GM21619 (cell line): ENCODE measurements at regions not wholly inside any gene's neighbourhood (a gene's known extent, or its start where the extent isn't known, plus 50 kb on each side); places are given as distances from the start of the nearest gene placed in this dataset.

ENCODE experiments used
- ATAC-seq: cut with Tn5 transposase; IDR thresholded peaks from one replicate; pipeline ENCODE4 v1.9.1; 2021; ENCODE audit not compliant: unreplicated experiment

DNA sequence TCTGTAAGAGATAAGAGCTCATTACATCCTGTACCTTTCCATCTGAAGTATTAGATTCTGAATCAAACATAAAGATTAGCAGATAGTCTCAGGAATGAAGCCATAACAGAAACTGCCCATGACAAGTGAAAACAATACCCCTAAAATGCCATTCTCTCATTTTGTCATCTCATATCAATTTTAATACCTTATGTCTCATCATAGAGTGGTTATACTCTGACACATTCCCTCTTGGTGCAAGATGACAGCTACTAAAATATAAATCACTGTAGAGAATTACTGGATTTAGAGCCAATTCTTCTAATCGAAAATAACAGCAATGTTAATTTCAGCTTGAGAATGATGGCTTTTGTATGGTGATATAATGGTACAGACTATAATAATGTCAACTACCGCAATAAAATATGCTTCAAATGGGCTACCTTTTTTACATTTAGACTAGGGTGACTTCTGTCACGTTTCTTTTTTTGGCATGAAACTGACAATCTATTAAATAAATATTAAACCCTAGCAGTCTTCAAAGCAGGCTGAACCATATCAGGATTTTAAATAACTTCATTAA, 125.1 kb upstream of the ITGA4 start:
- ATAC-seq = no peak

DNA sequence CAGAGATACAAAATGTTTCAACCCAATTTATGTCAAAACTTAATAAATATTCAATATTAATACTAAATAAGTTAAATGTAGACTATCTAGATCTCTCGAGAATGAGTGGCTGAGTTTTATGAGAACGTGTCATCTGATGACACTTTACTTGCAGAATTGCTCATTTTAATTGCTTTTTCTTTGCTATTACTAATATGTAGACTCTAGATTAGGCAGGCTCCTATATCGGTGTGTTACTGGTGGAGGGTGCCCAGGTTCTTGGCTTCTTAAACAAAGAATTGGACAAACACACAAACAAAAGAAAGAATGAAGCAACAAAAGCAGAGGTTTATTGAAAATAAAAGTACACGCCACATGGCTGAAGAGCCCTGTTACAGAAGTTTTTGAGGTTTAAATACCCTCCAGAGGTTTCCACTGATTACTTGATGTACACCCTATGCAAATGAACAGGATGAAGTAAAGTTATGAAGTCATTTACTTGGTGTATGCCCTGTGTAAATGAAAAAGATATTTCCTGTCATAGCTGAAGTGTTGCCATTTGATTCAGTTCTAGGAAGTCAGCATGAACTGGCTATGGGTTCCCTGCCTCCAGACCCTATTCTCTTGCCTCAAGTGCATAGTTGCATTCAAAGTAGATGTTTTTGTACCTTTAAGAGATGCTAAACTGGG, 122.9 kb upstream of the ITGA4 start:
- ATAC-seq = peak; percentile 72

DNA sequence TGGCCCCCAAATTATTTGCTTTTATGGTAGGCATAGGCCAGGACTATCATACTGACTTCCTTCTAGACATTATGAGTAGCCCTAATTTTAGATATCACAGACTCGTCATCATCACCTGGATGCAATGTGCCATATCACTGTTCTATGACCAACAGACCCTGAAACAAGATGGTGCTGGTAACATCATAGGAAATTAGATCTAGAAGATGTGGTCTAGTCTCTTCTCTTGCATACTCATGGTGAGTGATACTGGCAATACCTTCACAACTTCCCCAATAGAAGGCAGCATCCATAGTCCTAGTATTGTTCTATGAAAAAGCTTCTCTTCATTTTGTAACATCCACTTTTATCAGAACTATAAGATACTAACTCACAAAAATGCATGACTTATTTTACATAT, 116.3 kb upstream of the ITGA4 start:
- ATAC-seq = no peak

DNA sequence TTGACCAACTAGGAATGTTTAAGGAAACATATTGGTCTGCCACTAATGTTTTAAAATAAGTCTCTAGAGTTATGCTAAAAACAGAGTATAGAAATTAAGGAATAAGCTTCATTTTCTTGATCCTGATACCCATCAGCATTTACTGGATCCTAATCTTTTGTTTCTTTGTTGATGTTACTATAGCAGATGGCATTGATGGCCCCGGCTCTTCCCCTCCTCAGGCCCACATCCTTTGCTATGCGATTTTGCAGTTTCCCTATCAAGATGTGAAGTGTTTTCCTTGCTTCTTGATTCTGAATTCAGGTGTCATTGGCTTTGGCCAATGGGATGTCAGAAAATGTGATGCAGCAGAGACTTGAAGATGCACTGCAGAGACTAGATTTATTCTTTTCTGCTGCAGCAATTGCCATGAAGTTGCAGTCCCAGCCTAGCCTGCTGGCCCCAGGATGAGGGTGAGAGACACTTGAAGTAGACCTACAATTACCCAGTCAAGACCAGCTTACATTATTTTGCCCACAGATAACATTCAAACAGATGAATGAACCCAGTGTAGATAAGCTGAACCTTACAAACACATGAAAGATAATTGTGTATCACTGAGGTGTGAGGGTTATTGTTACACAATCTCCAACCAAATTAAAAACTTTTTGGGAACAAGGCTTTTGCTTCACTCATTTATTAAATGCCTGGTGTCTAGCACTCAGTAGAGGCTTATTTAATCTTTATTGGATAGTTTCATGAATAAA, 115.2 kb upstream of the ITGA4 start:
- ATAC-seq = no peak

DNA sequence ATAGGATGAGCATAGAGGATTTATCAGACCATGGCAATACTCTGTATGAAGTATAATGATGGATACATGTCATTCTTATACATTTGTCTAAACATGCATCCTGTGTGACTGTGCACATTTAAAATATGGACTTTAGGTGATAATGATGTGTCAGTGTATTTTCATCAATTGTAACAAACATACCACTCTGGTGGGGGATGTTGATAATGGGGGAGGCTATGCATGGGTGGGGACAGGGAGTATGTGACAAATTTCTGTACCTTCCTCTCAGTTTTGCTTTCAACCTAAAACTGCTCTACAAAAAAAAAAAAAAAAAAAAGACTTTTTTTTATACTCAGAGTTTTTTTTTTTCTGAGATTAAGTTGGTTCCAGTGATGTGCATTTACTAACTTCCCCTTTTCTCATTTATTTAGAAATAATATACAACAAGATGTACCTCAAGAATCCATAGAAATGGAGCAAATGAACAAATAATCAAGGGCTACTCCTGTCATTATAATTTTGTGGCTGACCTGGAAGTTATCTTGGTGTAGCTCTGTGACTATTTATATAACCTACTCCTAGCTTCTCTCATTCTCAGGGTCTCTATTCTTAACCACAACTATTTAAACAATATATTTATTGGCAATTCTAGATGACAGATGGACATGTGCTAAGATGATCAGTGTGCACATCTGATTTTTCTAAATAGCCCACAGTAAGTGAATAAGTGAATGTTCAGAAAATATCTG, 108.9 kb upstream of the ITGA4 start:
- peak; percentile 82 for ATAC-seq

DNA sequence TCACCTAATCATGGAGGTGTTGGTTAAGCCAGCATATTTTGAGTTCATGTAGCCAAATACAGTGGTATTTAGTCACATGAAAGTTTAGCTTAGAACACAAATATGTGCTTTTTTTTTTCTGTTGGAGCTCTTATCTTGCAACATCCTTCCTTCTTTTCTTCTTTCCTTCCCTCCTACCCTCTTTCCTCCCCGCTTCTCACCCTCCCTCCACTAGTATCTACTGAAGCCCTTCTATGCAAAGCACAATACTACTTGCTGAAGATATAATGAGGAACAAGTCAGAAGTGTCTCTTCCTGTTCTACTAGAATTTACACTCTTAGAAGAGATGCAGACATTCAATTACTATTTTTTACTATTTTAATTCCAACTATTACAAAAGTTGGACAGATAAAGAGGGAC, 105.0 kb upstream of the ITGA4 start:
- no peak for ATAC-seq

DNA sequence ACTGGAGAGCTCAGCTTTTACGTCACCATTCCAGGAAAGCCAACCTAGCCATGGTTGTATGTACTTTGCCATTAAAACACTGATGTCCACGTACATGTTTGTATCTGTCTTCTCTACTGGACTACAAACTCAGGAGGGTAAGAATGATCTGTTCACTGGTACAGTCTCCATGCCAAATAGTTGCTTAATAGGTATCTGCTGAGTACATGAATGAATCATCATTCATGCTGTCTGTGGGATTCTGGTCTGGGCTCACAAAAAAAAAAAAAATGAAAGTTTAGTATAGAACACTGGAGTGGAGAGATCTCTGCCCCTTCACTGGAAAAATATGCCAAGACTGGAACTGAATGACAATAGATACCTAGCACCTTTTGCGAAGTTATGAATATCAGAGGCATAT, 102.6 kb upstream of the ITGA4 start:
- ATAC-seq = no peak

DNA sequence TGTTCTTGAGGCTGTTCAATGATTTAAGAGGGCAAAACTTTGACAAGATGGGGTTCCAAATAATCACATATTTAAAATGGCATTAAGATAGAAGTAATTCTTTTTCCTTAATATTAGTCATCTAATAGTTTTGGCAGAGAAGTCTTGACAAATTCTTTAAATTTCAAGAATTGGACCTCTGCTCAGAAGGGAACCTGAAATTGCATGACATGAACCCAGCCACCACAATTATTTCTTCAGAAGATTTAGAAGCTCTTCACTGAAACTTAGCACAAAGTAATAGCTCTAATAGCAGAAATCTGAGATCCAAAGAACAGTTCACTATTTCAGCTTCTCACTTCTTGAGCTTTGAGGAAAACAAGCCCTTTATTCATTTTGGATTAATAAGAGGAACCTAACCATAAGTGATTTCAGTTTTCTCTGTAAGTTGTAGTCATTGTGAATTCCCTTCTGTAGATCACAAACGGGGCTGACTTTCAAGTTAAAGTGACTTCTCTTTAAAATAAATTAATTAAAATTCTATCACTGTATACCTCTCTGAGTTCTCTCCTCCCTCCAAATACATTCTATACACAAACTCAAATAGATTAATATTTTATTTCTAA, 100.6 kb upstream of the ITGA4 start:
- ATAC-seq = no peak

DNA sequence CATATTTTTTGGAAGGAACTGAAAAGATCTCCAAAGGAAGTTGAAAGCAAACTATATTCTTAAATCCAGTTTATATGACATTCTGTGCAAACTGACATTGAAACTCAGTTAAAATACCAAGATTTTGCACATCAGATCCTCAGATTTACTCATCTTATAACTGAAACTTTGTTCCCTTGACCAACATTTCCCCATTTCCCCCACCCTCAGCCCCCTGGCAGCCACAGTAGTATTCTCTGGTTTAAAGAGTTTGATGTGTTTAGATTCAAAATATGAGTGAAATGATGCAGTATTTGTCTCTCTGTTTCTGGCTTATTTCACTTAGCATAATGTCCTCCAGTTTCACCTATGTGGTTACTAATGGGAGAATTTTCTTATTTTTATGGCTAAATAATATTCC, 99.2 kb upstream of the ITGA4 start:
- peak; percentile 56 for ATAC-seq

DNA sequence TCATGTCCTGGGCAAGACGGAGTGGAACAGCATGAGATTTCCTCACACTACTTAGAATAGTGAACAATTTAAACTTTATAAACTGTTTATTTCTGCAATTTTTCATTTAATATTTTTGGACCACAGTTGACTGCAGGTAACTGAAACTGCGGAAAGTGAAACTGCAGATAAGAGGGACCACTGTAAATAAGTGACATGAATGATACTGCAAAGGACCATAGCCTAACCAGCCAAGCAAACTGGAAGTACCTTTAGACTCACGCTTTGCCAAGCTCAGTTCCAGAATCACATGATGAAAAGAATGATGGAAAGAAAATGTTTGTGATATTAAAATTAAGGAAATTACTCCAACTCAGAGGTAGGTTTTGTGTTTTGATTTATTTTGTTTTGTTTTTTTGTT, 94.6 kb upstream of the ITGA4 start:
- ATAC-seq = no peak

DNA sequence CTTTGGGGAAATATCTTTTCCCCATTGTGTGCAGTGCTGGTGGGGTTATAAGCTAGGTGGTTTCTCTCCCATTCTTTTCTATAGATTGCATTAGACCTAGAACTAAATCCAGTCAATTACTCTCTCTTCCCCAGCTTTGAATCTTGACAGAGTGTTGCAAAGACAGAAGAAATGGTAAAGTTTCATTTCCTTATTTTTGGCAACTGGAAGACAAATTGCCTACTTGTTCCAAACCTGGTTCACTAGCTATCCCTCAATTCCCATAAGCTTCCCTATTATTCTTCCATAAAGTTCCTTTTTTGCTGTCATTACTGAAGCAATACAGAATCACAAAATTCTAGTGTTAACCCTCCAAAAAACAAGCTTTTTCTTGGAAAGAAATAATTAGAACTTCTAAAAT, 94.0 kb upstream of the ITGA4 start:
- ATAC-seq = no peak

DNA sequence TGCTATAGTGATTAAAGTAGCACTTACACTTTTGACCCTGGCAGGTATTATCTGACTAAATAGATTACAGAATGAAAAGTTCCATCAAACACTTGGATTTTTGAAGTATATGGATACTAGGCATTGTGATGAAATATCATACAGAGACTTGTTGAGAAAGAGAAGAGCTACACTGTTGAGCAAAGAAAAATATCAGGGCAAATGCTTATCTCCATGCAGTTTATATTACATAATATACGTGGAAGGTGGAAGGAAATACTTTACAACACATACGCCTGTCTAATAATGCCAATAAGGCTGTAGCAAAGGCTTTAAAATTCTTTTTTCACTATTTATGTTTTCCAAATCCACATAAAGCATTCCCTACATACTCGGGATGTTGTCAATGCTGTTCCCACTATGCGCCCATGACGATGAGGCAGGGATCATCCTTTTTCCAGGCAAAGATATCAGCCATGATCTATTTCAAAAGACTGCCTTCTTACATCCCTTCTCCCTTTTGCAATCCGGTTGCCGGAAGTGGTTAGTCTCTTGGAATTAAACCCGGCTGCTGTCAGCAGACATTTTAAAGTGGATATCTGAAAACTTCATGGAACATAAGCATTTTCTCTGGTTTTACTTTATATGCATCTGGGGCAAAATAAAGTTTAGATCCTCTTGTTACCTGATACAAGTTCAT, 92.6 kb upstream of the ITGA4 start:
- ATAC-seq = no peak

DNA sequence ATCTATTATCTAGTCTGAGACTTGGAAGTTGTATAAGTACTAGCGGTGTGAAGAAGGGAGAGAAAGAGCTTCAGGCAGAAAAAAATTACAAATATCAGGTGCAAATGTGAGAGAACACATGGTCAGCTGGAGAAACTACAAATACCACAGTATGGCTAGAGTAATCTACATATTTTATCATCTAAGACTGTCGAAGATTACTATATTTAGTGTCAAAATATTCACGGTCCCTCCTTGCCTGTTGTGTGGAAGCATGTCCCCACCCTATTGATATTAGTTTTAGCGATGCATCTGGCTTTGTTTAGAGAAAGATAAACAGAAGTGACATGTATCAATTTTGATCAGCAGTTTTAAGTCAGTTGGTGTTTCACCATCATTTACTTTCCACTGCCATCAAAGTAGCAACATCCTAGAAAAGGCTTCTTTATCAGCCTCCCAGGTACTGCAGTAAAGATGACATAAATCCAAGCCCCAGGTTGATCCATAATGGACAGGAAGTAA, 90.5 kb upstream of the ITGA4 start:
- ATAC-seq = no peak

DNA sequence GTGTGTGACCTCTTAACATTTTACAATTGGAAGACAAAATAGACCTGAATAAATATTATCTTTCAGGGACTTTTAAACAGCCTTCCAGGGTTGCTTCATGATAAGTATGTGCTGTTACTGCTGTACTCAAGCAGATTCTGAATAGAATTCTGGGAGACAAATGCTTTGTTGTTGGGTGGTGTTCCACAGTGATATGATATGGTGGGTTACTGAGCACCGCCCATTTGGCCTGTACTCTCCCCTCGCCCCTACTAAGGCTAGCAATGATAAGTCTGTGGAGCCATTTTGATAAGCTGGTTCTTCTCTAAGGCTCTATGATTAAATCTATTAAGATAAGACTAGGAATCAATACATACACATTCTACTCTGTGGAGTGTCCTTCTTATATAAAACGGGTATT, 89.8 kb upstream of the ITGA4 start:
- no peak for ATAC-seq

DNA sequence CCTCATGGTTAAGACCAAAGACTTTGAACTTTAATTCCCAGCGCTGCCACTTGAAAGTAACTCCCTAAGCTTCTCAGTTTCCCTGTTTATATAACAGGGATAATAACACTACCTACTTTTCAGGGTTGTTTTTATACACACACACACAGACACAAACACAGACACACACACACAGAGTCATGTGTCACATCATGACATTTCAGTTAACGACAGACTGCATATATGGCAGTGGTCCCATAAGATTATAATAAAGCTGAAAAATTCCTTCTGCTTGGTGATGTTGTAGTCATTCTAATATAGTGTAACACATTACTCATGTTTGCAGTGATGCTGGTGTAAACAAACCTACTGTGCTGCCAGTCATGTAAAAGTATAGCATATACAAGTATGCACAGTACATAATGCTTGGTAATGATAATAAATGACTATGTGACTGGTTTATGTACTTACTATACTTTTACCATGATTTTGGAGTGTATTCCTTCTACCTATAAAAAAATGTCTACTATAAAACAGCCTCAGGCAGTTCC, 89.2 kb upstream of the ITGA4 start:
- no peak for ATAC-seq

DNA sequence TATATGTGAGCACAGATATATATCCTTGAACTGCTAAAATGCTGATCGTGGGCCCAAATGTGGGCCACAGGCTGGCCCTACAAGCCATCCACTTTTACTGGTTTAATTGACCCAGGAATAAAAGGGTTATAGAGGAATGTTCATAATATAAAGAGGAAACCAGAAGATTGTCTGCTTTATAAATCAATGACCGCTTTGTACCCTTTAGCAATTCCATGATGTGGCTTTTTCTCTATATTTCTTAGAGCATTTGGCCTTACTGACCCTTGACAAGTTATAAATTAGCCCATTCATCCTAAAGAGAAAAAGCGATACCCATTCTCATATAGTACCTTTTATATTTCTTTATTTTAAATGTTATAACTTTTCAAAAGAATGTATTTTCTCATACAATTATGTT, 87.1 kb upstream of the ITGA4 start:
- ATAC-seq = no peak

DNA sequence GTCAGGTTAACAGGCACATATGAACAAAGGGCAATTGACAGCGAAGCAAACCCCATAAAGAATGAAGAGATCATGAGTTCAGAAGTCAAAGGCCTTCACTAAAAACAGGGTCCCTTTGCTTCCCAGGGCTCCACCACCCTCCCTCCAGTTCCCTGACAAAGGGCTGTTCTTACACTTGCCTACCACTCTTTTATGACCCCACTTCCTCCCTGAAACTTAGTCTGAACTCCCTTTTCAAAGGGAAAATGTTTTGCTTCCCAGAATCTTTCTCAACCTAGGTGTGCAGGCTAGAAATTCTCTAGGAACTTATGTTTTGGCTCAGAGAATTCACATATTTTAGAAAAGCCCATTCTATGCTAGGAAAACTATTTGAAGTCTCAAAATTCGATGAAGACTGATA, 86.0 kb upstream of the ITGA4 start:
- ATAC-seq = no peak

DNA sequence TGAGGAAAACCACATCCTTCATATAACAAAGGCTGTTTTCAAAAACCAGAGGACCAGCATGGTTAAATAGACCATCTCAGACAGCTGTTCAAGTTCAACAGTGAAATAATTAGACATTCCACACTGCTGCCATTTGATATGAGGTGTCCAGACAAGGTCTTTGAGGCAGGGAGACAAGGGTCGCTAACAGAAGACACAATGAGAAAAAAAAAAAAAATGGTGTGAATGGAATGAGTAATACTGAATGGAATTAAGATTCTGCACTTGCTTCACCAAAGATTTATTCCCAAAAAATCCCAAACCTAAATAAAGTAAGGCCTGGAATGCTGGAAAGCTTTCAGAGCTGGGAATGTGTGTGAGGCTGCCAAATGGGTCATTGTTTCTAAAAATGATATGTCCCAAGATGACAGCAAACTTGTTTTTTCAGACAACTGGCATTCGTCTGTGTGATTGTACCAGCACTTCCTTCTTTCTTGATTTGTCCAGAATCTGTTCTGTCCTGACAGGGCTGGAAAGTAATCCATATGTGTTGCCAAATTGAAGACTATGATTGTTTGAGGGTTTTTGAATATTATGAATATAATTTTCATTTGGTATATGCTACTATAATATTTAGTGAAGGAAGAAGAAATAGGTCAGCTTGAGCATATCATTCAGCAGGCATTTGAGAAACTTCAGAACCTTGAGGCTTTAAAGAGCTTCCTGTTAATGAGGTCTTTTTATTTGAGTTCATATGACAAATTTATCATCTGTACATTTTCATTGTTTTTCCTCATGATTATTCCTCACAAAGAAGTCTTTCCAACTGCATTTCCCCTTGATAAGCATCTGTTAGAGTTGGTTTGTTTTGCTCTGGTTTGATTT, 85.2 kb upstream of the ITGA4 start:
- ATAC-seq = no peak

DNA sequence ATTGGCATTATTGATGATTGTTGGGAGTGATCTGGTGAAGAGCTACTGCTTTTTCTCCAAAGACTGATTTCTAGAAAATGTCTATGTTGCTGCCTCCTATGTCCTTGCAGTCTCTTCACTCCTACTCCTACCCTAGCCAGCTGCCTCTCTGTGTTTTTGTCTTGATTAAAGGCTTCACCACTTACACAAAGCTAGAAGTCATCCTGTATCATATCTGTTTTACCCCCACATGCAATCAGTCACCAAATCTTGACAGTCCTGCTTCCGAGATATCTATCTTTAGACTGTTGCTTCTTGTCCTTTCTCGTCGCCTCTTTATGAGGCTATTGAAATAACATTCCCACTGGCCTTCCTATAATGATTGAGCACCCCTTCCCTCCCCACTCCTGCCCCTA, 84.5 kb upstream of the ITGA4 start:
- ATAC-seq = no peak
